ENCODE measurements at regions not wholly inside any gene's neighbourhood (a gene's known extent, or its start where the extent isn't known, plus 50 kb on each side); places are given as distances from the start of the nearest gene placed in this dataset.

DNA sequence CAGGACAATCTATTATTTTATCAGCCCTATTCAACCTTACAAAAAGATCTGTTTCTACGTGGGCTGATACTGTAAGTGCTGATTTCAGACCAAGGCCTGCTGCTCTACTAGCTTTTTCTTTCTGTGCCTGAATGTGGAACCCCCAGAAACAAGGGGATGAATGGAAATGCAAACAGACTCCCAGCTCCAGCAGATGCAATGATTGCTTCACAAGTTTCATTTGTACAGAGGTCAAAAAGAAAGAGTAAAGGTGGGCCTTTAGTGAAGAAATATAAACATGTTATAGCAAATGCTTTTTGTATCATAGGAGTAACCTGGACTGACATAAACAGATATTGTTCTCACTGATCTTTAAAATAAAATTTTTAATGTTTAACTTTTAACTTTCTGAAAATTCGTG lies 130.2 kb upstream of the SLC25A13 start:
- H3K4me3 ChIP-seq (ENCODE audit: low read depth, low read length): no peak overlapping the region
- TF ChIP-seq, protein P1, sequence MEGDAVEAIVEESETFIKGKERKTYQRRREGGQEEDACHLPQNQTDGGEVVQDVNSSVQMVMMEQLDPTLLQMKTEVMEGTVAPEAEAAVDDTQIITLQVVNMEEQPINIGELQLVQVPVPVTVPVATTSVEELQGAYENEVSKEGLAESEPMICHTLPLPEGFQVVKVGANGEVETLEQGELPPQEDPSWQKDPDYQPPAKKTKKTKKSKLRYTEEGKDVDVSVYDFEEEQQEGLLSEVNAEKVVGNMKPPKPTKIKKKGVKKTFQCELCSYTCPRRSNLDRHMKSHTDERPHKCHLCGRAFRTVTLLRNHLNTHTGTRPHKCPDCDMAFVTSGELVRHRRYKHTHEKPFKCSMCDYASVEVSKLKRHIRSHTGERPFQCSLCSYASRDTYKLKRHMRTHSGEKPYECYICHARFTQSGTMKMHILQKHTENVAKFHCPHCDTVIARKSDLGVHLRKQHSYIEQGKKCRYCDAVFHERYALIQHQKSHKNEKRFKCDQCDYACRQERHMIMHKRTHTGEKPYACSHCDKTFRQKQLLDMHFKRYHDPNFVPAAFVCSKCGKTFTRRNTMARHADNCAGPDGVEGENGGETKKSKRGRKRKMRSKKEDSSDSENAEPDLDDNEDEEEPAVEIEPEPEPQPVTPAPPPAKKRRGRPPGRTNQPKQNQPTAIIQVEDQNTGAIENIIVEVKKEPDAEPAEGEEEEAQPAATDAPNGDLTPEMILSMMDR (IDR thresholded peaks at IDR 0.05; ENCODE audit: low read depth, low read length): no peak

DNA sequence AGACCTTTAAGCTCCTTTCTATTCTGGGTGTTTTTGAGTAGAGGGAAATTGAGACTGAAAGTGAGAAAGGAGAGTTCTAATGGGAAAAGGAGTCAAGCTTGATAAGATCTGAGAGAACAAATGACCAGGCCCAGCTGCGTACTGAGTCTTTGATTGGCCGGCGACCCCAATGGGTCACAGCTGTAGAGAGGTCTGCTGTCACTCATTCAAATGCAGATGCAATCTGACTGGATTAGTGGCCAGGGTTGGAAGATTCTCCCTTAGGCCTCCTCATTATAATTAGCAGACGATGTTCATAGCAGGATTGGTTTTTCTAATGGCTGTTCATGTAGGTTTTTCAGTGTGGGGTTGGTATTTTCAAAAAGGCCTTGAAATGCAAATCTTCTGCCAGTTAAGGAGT lies 127.2 kb upstream of the SLC25A13 start:
- TF ChIP-seq, protein P1 (IDR thresholded peaks at IDR 0.05; ENCODE audit: low read depth, low read length): no peak
- no peak overlapping the region for H3K4me3 ChIP-seq (ENCODE audit: low read depth, low read length)

DNA sequence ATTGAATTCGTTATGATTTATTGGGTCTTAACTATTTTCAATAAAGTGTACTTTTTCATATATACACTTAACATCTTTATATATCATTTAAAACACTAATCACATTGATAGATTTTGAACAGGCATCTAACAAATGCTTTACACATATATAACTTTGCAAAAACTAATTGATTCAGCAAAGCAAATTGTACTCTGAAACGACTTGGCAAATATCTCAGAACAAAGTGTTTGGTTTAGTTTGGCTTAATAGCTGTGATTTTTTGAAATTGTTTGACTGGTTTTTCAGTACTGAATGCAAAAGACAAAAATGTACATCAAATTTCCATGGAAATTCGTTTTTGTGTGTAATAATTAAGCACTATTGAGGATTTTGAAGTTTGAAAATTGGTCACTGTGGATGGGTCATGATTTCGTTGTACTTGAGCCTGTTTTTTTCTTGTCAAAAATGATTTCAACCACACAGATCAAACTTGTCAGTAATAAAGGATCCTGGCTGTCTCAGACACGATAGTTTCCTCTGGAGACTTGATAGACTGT lies 125.3 kb upstream of the SLC25A13 start:
- TF ChIP-seq, protein P1 (IDR thresholded peaks at IDR 0.05; ENCODE audit: low read depth, low read length): no peak
- no peak overlapping the region for H3K4me3 ChIP-seq (ENCODE audit: low read depth, low read length)

GRCh38 chr7:96441436-96442084 lies 119.7 kb upstream of the SLC25A13 start:
- H3K4me3 ChIP-seq (ENCODE audit: low read depth, low read length): no peak overlapping the region
- TF ChIP-seq, protein P1 (IDR thresholded peaks at IDR 0.05; ENCODE audit: low read depth, low read length): no peak

- TF ChIP-seq, protein P1 (IDR thresholded peaks at IDR 0.05; ENCODE audit: low read depth, low read length): no peak
- no peak overlapping the region for H3K4me3 ChIP-seq (ENCODE audit: low read depth, low read length)
These were observed 118.4 kb upstream of the SLC25A13 start for GRCh38 chr7:96440328-96440727.

DNA sequence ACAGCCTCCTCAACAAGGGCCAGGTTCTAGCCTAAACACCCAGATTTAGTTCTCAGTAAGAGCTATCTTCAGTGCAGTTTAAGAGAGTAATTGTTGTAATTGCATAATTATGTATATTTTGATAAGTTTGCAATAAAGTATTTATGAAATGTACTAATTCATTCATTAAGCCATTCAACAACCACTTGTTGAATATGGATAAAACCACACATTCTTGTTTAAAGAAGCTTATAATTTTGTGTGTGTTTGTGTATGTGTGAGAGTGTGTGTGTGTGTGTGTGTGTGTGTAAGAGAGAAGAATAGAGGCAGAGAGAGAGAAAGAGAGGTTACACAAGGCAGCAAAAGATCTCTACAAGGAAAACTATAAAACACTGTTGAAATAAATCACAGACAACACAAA lies 115.0 kb upstream of the SLC25A13 start:
- TF ChIP-seq, protein P1 (IDR thresholded peaks at IDR 0.05; ENCODE audit: low read depth, low read length): no peak
- H3K4me3 ChIP-seq (ENCODE audit: low read depth, low read length): no peak overlapping the region

- TF ChIP-seq, protein P1 (IDR thresholded peaks at IDR 0.05; ENCODE audit: low read depth, low read length): no peak
- H3K4me3 ChIP-seq (ENCODE audit: low read depth, low read length): no peak overlapping the region
These were observed 108.5 kb upstream of the SLC25A13 start for GRCh38 chr7:96430356-96430755.

Data from WI38 (cell line).